T-cell (primary cell): ENCODE measurements at regions not wholly inside any gene's neighbourhood (a gene's known extent, or its start where the extent isn't known, plus 50 kb on each side); places are given as distances from the start of the nearest gene placed in this dataset.

Experiments
- ATAC-seq, 4 experiments: fragments of 200-7000 bp in 3 of 4; fragments of 150-1000 bp in 1 of 4; cut with Tn5 transposase; replicated peaks in 1 of 4; 1 replicate in 3 of 4; 2 replicates in 1 of 4; pipeline ENCODE4 v1.10.0; 2021; ENCODE audit warnings: moderate library complexity in 3 of 4, mild to moderate bottlenecking in 2 of 4, moderate number of reproducible peaks in 1 of 4
- CTCF ChIA-PET, 2 donors: fragments of 300-600 bp; sonication (Branson Sonifier 250); formaldehyde crosslinking; loops; one replicate each; lab custom pipeline; 2022; ENCODE audit warnings: antibody characterized with exemption in 2 of 2; lab: Charles Lee
- POLR2A ChIA-PET, 2 donors: fragments of 300-600 bp; sonication (Branson Sonifier 250); formaldehyde crosslinking; loops; one replicate each; lab custom pipeline; 2022; ENCODE audit warnings: antibody characterized with exemption in 2 of 2; lab: Charles Lee
- DNase-seq, 35 experiments: peaks; one replicate each; pipeline versions ENCODE4 v3.0.0 to v3.0.0-alpha.2; 2013 to 2023
- H3K27ac ChIP-seq: one replicate; pipeline ENCODE4 v1.5.1; 2013; ENCODE audit warnings: low read length
- H3K27me3 ChIP-seq, 2 experiments: replicated peaks in 1 of 2; 1 replicate in 1 of 2; 2 replicates in 1 of 2; pipeline versions ENCODE4 v1.6.1 to v1.7.0; 2013; ENCODE audit warnings: low read length in 1 of 2, mixed read lengths in 1 of 2; ENCODE audit not compliant: control insufficient read depth in 2 of 2, insufficient read depth in 2 of 2; ENCODE audit errors: extremely low read depth in 1 of 2
- H3K36me3 ChIP-seq, 2 donors: 1 replicate in 1 of 2; 2 replicates in 1 of 2; pipeline versions ENCODE4 v1.6.1 to v1.7.0; 2013; ENCODE audit warnings: low read length in 1 of 2; ENCODE audit not compliant: control insufficient read depth in 2 of 2, insufficient read depth in 1 of 2; ENCODE audit errors: extremely low read depth in 1 of 2
- H3K4me1 ChIP-seq, 2 experiments: 1 replicate in 1 of 2; 2 replicates in 1 of 2; pipeline versions ENCODE4 v1.6.1 to v1.7.0; 2013; ENCODE audit warnings: low read length in 2 of 2, mixed read lengths in 1 of 2; ENCODE audit not compliant: insufficient read depth in 2 of 2, control insufficient read depth in 1 of 2; ENCODE audit errors: extremely low read depth in 1 of 2
- H3K4me3 ChIP-seq, 2 donors: 1 replicate in 1 of 2; 2 replicates in 1 of 2; pipeline versions ENCODE4 v1.5.1 to v1.7.0; 2013; ENCODE audit warnings: mild to moderate bottlenecking in 2 of 2, low read length in 1 of 2, moderate library complexity in 1 of 2; ENCODE audit not compliant: control insufficient read depth in 1 of 2; ENCODE audit errors: extremely low read depth in 1 of 2
- H3K9me3 ChIP-seq: 2 replicates; pipeline ENCODE4 v1.7.0; 2013
- H3K27ac Mint-ChIP-seq, 2 donors: one replicate each; pipeline ENCODE4 v1.8.0; 2020 to 2021; ENCODE audit warnings: mild to moderate bottlenecking in 2 of 2, mixed read lengths in 2 of 2
- H3K27me3 Mint-ChIP-seq, 2 donors: one replicate each; pipeline ENCODE4 v1.8.0; 2021 to 2022; ENCODE audit warnings: mixed read lengths in 2 of 2
- H3K36me3 Mint-ChIP-seq: one replicate; pipeline ENCODE4 v1.8.0; 2021; ENCODE audit warnings: mixed read lengths
- H3K4me1 Mint-ChIP-seq, 3 donors: one replicate each; pipeline ENCODE4 v1.8.0; 2020 to 2022; ENCODE audit warnings: mixed read lengths in 3 of 3, mild to moderate bottlenecking in 1 of 3
- H3K4me3 Mint-ChIP-seq, 3 donors: one replicate each; pipeline ENCODE4 v1.8.0; 2020 to 2022; ENCODE audit warnings: mild to moderate bottlenecking in 3 of 3, mixed read lengths in 3 of 3, moderate library complexity in 3 of 3
- H3K9me3 Mint-ChIP-seq, 3 donors: one replicate each; pipeline ENCODE4 v1.8.0; 2020 to 2022; ENCODE audit warnings: mixed read lengths in 3 of 3
- WGBS: methylation state at CpG from one replicate; pipeline ENCODE4 v1.1.5; 2013; ENCODE audit warnings: missing lambda C conversion rate; ENCODE audit not compliant: insufficient coverage; 5-methylcytosine and 5-hydroxymethylcytosine counted together

- POLR2A ChIA-PET, result no interaction called here
- Histone ChIP-seq H3K36me3 (no peaks in the 10 kb centered on the region), H3K4me1 (no peaks in the 10 kb centered on the region), H3K9me3 (no peaks in the 10 kb centered on the region), H3K4me3 (no peak overlapping the region), H3K27me3 (no peaks in the 10 kb centered on the region), H3K27ac (no peak overlapping the region)
- no CpG with 5 or more reads among the region's 3 CpGs for WGBS
- ATAC-seq (no peak), DNase-seq (no peak)
- Mint-ChIP-seq H3K9me3 (peaks cover 0 to 10% (median 4%) of the 10 kb centered on the region in 3 donors), H3K36me3 (no peaks in the 10 kb centered on the region), H3K27me3 (peaks cover 0 to 4% of the 10 kb centered on the region in 2 donors), H3K4me1 (no peaks in the 10 kb centered on the region), H3K27ac (no peak overlapping the region), H3K4me3 (no peak overlapping the region)
- CTCF ChIA-PET, result no interaction called here
Measured at GRCh38 chr6:22362361-22362760, 65.5 kb upstream of the PRL start.

GRCh38 chr6:22363166-22363713, 66.4 kb upstream of the PRL start:
- Mint-ChIP-seq H3K9me3 (peaks cover 0 to 13% (median 6%) of the 10 kb centered on the region in 3 donors), H3K4me1 (no peaks in the 10 kb centered on the region), H3K4me3 (no peak overlapping the region), H3K36me3 (no peaks in the 10 kb centered on the region), H3K27ac (no peak overlapping the region), H3K27me3 (peaks cover 0 to 4% of the 10 kb centered on the region in 2 donors)
- DNase-seq (no peak), ATAC-seq (no peak)
- POLR2A ChIA-PET, result no interaction called here
- no peaks in the 10 kb centered on the region for H3K4me1 ChIP-seq
- no peak overlapping the region for H3K4me3 ChIP-seq
- H3K9me3 ChIP-seq, result no peaks in the 10 kb centered on the region
- H3K27ac ChIP-seq, result no peak overlapping the region
- WGBS, result no CpG with 5 or more reads among the region's 1 CpG
- no peaks in the 10 kb centered on the region for H3K36me3 ChIP-seq
- H3K27me3 ChIP-seq, result no peaks in the 10 kb centered on the region
- CTCF ChIA-PET, result interaction anchor here in 1 of 2 donors (0.5 kb wide), 1 partner anchor 16 kb away, joined by 3 read pairs; no protein-coding TSS in a partner anchor

DNA sequence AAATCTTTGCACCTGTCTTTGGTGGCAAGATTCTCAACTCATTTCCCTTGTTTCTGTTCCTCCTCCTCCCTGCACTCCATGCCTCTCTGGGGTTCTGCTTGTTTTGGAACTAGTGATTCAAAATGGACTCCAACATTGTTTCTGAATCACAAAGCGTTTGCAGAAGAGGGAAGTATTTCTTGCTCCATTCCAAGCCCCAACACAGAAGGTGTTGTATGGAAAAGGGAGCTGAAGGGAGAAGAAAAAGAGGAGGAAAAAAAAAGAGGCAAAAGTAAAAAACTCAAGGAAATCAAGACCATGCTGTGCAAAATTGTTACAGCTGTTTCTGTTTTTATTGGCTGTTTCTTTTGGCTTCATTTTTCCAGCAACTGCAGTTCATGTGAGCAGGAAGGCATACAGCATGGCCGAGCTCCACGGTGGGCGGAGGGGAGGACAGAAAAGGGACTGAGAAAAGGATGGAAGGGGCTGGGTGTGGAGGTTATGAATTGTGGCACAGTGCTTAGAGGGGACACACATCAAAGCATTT, 66.9 kb upstream of the PRL start:
- no peak overlapping the region for H3K4me3 Mint-ChIP-seq
- H3K9me3 Mint-ChIP-seq, result peaks cover 0 to 13% (median 6%) of the 10 kb centered on the region in 3 donors
- ChIA-PET CTCF (no interaction called here), POLR2A (interaction anchor here in 1 of 2 donors (0.5 kb wide), 1 partner anchor 51 kb away, joined by 3 read pairs; no protein-coding TSS in a partner anchor)
- H3K4me1 Mint-ChIP-seq, result no peaks in the 10 kb centered on the region
- H3K9me3 ChIP-seq, result no peaks in the 10 kb centered on the region
- no peaks in the 10 kb centered on the region for H3K27me3 ChIP-seq
- ATAC-seq, result no peak
- no peaks in the 10 kb centered on the region for H3K36me3 Mint-ChIP-seq
- 96% methylated on average over 3 of the region's 4 CpGs for WGBS
- H3K4me1 ChIP-seq, result no peaks in the 10 kb centered on the region
- peaks cover 0 to 4% of the 10 kb centered on the region in 2 donors for H3K27me3 Mint-ChIP-seq
- H3K27ac ChIP-seq, result no peak overlapping the region
- no peak overlapping the region for H3K27ac Mint-ChIP-seq
- H3K36me3 ChIP-seq, result no peaks in the 10 kb centered on the region
- no peak for DNase-seq
- H3K4me3 ChIP-seq, result no peak overlapping the region

- WGBS, result no CpG with 5 or more reads among the region's 2 CpGs
- no peaks in the 10 kb centered on the region for H3K36me3 Mint-ChIP-seq
Measured at GRCh38 chr6:22364306-22364705, 67.5 kb upstream of the PRL start.

DNA sequence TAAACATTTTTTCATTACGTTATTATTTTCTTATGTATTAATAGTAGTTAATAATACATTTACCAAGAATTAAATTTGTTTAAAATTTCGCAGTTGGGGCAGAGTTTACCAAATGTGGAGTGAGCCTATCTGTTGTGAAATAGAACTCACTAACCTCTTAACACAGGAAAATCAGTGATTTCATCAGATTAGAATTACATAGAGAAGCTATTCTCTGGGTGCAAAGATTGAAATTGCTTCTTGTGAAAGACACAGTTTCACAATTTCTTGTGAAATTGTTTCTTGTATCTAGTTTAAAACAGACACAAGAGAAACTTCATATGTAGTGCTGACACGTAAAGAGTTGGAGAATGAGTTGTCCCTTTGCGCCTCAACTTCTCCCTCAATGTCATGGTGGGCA, 69.4 kb upstream of the PRL start:
- no peaks in the 10 kb centered on the region for H3K27me3 ChIP-seq
- no peak overlapping the region for H3K27ac ChIP-seq
- CTCF ChIA-PET, result no interaction called here
- Mint-ChIP-seq H3K4me1 (no peaks in the 10 kb centered on the region), H3K9me3 (peaks cover 0 to 16% (median 6%) of the 10 kb centered on the region in 3 donors), H3K27ac (no peak overlapping the region), H3K36me3 (no peaks in the 10 kb centered on the region), H3K4me3 (no peak overlapping the region), H3K27me3 (no peaks in the 10 kb centered on the region)
- no peaks in the 10 kb centered on the region for H3K36me3 ChIP-seq
- no peak for ATAC-seq
- POLR2A ChIA-PET, result no interaction called here
- no peak overlapping the region for H3K4me3 ChIP-seq
- no peaks in the 10 kb centered on the region for H3K4me1 ChIP-seq
- H3K9me3 ChIP-seq, result no peaks in the 10 kb centered on the region
- DNase-seq, result no peak
- WGBS, result no CpG with 5 or more reads among the region's 4 CpGs

More at GRCh38 chr6:22364306-22364705, 67.5 kb upstream of the PRL start:
- peaks cover 0 to 13% (median 6%) of the 10 kb centered on the region in 3 donors for H3K9me3 Mint-ChIP-seq
- CTCF ChIA-PET, result no interaction called here
- Histone ChIP-seq H3K9me3 (no peaks in the 10 kb centered on the region), H3K36me3 (no peaks in the 10 kb centered on the region), H3K4me3 (no peak overlapping the region), H3K4me1 (no peaks in the 10 kb centered on the region), H3K27ac (no peak overlapping the region), H3K27me3 (no peaks in the 10 kb centered on the region)
- no peak overlapping the region for H3K27ac Mint-ChIP-seq
- H3K4me3 Mint-ChIP-seq, result no peak overlapping the region
- POLR2A ChIA-PET, result interaction anchor here in 1 of 2 donors (0.5 kb wide), 1 partner anchor 51 kb away, joined by 3 read pairs; no protein-coding TSS in a partner anchor
- DNase-seq (no peak), ATAC-seq (no peak)
- H3K27me3 Mint-ChIP-seq, result peaks cover 0 to 2% of the 10 kb centered on the region in 2 donors
- no peaks in the 10 kb centered on the region for H3K4me1 Mint-ChIP-seq

DNA sequence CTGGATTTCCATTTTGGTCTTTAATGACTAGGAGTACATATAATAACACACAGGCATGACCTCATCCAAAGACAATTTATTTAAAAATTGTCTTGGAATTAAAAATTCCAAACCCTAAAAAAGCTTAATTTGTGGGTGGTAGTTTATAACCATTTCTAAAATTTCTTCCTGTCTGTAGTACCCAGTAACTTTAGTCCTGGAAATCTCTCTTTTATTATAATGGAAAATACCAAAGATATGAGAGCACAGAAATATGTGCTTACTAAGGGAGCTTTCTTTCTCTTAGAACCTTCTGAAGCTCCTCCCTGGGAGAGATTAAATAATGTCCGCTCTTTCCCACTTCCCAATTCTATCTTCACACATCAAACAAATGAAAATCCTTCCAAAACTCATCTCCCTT, 70.5 kb upstream of the PRL start:
- no peaks in the 10 kb centered on the region for H3K36me3 Mint-ChIP-seq
- CTCF ChIA-PET, result no interaction called here
- WGBS, result no CpG with 5 or more reads among the region's 1 CpG

More for the DNA sequence above, 70.5 kb upstream of the PRL start:
- POLR2A ChIA-PET, result no interaction called here
- Mint-ChIP-seq H3K9me3 (peaks cover 0 to 16% (median 3%) of the 10 kb centered on the region in 3 donors), H3K4me1 (no peaks in the 10 kb centered on the region), H3K27ac (no peak overlapping the region), H3K27me3 (no peaks in the 10 kb centered on the region), H3K4me3 (no peak overlapping the region)
- H3K36me3 ChIP-seq, result no peaks in the 10 kb centered on the region
- no peak overlapping the region for H3K4me3 ChIP-seq
- H3K9me3 ChIP-seq, result no peaks in the 10 kb centered on the region
- no peaks in the 10 kb centered on the region for H3K4me1 ChIP-seq
- H3K27ac ChIP-seq, result no peak overlapping the region
- ATAC-seq (no peak), DNase-seq (no peak)
- H3K27me3 ChIP-seq, result no peaks in the 10 kb centered on the region
